SK-N-SH treated with all-trans-retinoic acid at 6 μM for 48 hours (cell line): ENCODE measurements at regions not wholly inside any gene's neighbourhood (a gene's known extent, or its start where the extent isn't known, plus 50 kb on each side); places are given as distances from the start of the nearest gene placed in this dataset.

ENCODE experiments used
- ATAC-seq: fragments of 200-7000 bp; cut with Tn5 transposase; 3 replicates; pipeline ENCODE4 v1.9.1; 2020; ENCODE audit warnings: mild to moderate bottlenecking, moderate library complexity
- ARNTL ChIP-seq: fragments of 450-650 bp; formaldehyde crosslinking; IDR thresholded peaks from 2 replicates; pipeline ENCODE4 v1.5.0; 2020; ENCODE audit warnings: low read depth, mild to moderate bottlenecking, moderate library complexity, borderline replicate concordance
- BACH2 ChIP-seq: fragments of 250-450 bp; sonication (Bioruptor Pico); IDR thresholded peaks from 2 replicates; pipeline ENCODE4 v1.9.0; 2021; ENCODE audit warnings: mild to moderate bottlenecking, borderline replicate concordance
- CREB5 ChIP-seq: fragments of 250-450 bp; sonication (Bioruptor Pico); IDR thresholded peaks from 2 replicates; pipeline ENCODE4 v1.5.1; 2020; ENCODE audit warnings: low read depth, mild to moderate bottlenecking, moderate library complexity
- CSDC2 ChIP-seq: fragments of 250-450 bp; sonication (Bioruptor Pico); IDR thresholded peaks from 2 replicates; pipeline ENCODE4 v1.5.0; 2020; ENCODE audit warnings: mild to moderate bottlenecking, moderate library complexity
- CSRNP3 ChIP-seq: fragments of 250-450 bp; sonication (Bioruptor Pico); IDR thresholded peaks from 2 replicates; pipeline ENCODE4 v1.5.1; 2021; ENCODE audit warnings: mild to moderate bottlenecking, moderate library complexity
- ESRRG ChIP-seq: fragments of 250-450 bp; sonication (Bioruptor Pico); IDR thresholded peaks from 2 replicates; pipeline ENCODE4 v1.6.1; 2021; ENCODE audit warnings: mild to moderate bottlenecking
- GLIS3 ChIP-seq: fragments of 250-450 bp; sonication (Bioruptor Pico); IDR thresholded peaks from 2 replicates; pipeline ENCODE4 v1.5.0; 2020; ENCODE audit warnings: mild to moderate bottlenecking, moderate library complexity
- ISL1 ChIP-seq: fragments of 250-450 bp; sonication (Bioruptor Pico); IDR thresholded peaks from 2 replicates; pipeline ENCODE4 v2.1.2; 2022; ENCODE audit warnings: mild to moderate bottlenecking, moderate library complexity
- OSR1 ChIP-seq: fragments of 250-450 bp; sonication (Bioruptor Pico); IDR thresholded peaks from 2 replicates; pipeline ENCODE4 v1.8.0; 2022; ENCODE audit warnings: moderate library complexity, mild to moderate bottlenecking, inconsistent platforms
- PATZ1 ChIP-seq: fragments of 250-450 bp; sonication (Bioruptor Pico); IDR thresholded peaks from 2 replicates; pipeline ENCODE4 v1.8.0; 2020; ENCODE audit warnings: mild to moderate bottlenecking, moderate library complexity, borderline replicate concordance
- POU6F1 ChIP-seq: fragments of 250-450 bp; sonication (Bioruptor Pico); IDR thresholded peaks from 2 replicates; pipeline ENCODE4 v1.8.0; 2021; ENCODE audit warnings: low read depth, mild to moderate bottlenecking, moderate library complexity, borderline replicate concordance
- RARB ChIP-seq: fragments of 250-450 bp; sonication (Bioruptor Pico); IDR thresholded peaks from 2 replicates; pipeline ENCODE4 v1.8.0; 2021; ENCODE audit warnings: mild to moderate bottlenecking, moderate library complexity
- SNAI2 ChIP-seq: fragments of 250-450 bp; sonication (Bioruptor Pico); IDR thresholded peaks from 2 replicates; pipeline ENCODE4 v1.5.0; 2020; ENCODE audit warnings: mild to moderate bottlenecking, moderate library complexity
- TCF4 ChIP-seq: fragments of 250-450 bp; sonication (Bioruptor Pico); IDR thresholded peaks from 2 replicates; pipeline ENCODE4 v1.8.0; 2021; ENCODE audit warnings: mild to moderate bottlenecking, moderate library complexity, borderline replicate concordance
- TOX ChIP-seq: fragments of 250-450 bp; sonication (Bioruptor Pico); IDR thresholded peaks from 2 replicates; pipeline ENCODE4 v1.8.0; 2021; ENCODE audit warnings: mild to moderate bottlenecking, moderate library complexity, borderline replicate concordance
- TSHZ2 ChIP-seq: fragments of 250-450 bp; sonication (Bioruptor Pico); IDR thresholded peaks from 2 replicates; pipeline ENCODE4 v1.5.0; 2020; ENCODE audit warnings: mild to moderate bottlenecking, moderate library complexity
- ZC3H10 ChIP-seq: fragments of 250-450 bp; sonication (Bioruptor Pico); IDR thresholded peaks from 2 replicates; pipeline ENCODE4 v1.5.1; 2021; ENCODE audit warnings: mild to moderate bottlenecking, moderate library complexity
- ZFP3 ChIP-seq: fragments of 250-450 bp; sonication (Bioruptor Pico); IDR thresholded peaks from 2 replicates; pipeline ENCODE4 v1.5.0; 2020; ENCODE audit warnings: mild to moderate bottlenecking, moderate library complexity
- ZFP30 ChIP-seq: fragments of 450-650 bp; formaldehyde crosslinking; IDR thresholded peaks from 2 replicates; pipeline ENCODE4 v1.5.0; 2022; ENCODE audit warnings: mild to moderate bottlenecking, moderate library complexity
- ZNF565 ChIP-seq: fragments of 450-650 bp; formaldehyde crosslinking; conservative IDR thresholded peaks from 2 replicates; pipeline ENCODE4 v1.5.0; 2020; ENCODE audit warnings: low read depth, mild to moderate bottlenecking, moderate library complexity
- ZNF70 ChIP-seq: fragments of 450-650 bp; formaldehyde crosslinking; IDR thresholded peaks from 2 replicates; pipeline ENCODE4 v1.5.0; 2020; ENCODE audit warnings: mild to moderate bottlenecking, moderate library complexity

GRCh38 chr5:63697811-63698210, 264.4 kb downstream of the HTR1A start (continued):
- TF ChIP-seq GLIS3 (no peak), ZFP3 (CRISPR knock-in tag) (no peak), POU6F1 (CRISPR knock-in tag) (no peak)

GRCh38 chr5:63690546-63690945, 271.7 kb downstream of the HTR1A start:
- ATAC-seq, result no peak
- no peak for TF ChIP-seq ZC3H10 (CRISPR knock-in tag)
- no peak for TF ChIP-seq CREB5
- TF ChIP-seq TOX (CRISPR knock-in tag), result no peak
- no peak for TF ChIP-seq ZNF565 (CRISPR knock-in tag)
- no peak for TF ChIP-seq ZFP30 (CRISPR knock-in tag)
- TF ChIP-seq BACH2 (CRISPR knock-in tag), result no peak
- TF ChIP-seq ISL1 (CRISPR knock-in tag), result no peak
- no peak for TF ChIP-seq ZFP3 (CRISPR knock-in tag)
- no peak for TF ChIP-seq OSR1 (CRISPR knock-in tag)
- no peak for TF ChIP-seq CSRNP3 (CRISPR knock-in tag)
- TF ChIP-seq PATZ1 (CRISPR knock-in tag), result no peak
- TF ChIP-seq TCF4 (CRISPR knock-in tag), result no peak
- TF ChIP-seq RARB, result no peak
- TF ChIP-seq TSHZ2 (CRISPR knock-in tag), result no peak
- no peak for TF ChIP-seq ZNF70 (CRISPR knock-in tag)
- TF ChIP-seq ARNTL (CRISPR knock-in tag), result no peak
- no peak for TF ChIP-seq ESRRG (CRISPR knock-in tag)
- TF ChIP-seq POU6F1 (CRISPR knock-in tag), result no peak
- no peak for TF ChIP-seq SNAI2
- no peak for TF ChIP-seq CSDC2
- TF ChIP-seq, all 23 proteins: peak for 0
